Aorta (tissue), 5 donors: ENCODE measurements at regions not wholly inside any gene's neighbourhood (a gene's known extent, or its start where the extent isn't known, plus 50 kb on each side); places are given as distances from the start of the nearest gene placed in this dataset.
"Not testable (repeated sequence)": the region's sequence is repeated elsewhere in the genome, so short reads cannot be mapped to it uniquely, and the experiment has no call there.

ENCODE experiments used
- ATAC-seq: fragments of 200-7000 bp; cut with Tn5 transposase; one replicate; pipeline ENCODE4 v1.9.1; 2022; ENCODE audit warnings: moderate library complexity; ENCODE audit not compliant: low FRiP score
- DNase-seq, 2 donors: peaks; one replicate each; pipeline ENCODE4 v3.0.0-alpha.2; 2020
- H3K27ac ChIP-seq, 2 donors: one replicate each; pipeline ENCODE4 v1.5.1; 2013; ENCODE audit warnings: low read length in 2 of 2, mild to moderate bottlenecking in 2 of 2, moderate library complexity in 2 of 2, control low read depth in 1 of 2, inconsistent platforms in 1 of 2, low read depth in 1 of 2
- H3K27me3 ChIP-seq, 2 donors: one replicate each; pipeline ENCODE4 v1.6.1; 2013; ENCODE audit warnings: control low read depth in 1 of 2, low read length in 1 of 2, mild to moderate bottlenecking in 1 of 2, moderate library complexity in 1 of 2; ENCODE audit not compliant: insufficient read depth in 2 of 2, control insufficient read depth in 1 of 2
- H3K36me3 ChIP-seq, 2 donors: one replicate each; pipeline ENCODE4 v1.6.1; 2013; ENCODE audit warnings: control low read depth in 1 of 2, low read length in 1 of 2, mild to moderate bottlenecking in 1 of 2; ENCODE audit not compliant: insufficient read depth in 2 of 2, control insufficient read depth in 1 of 2
- H3K4me1 ChIP-seq, 2 donors: one replicate each; pipeline ENCODE4 v1.6.1; 2013; ENCODE audit warnings: low read length in 2 of 2, control low read depth in 1 of 2, mild to moderate bottlenecking in 1 of 2, moderate library complexity in 1 of 2; ENCODE audit not compliant: insufficient read depth in 2 of 2, control insufficient read depth in 1 of 2
- H3K4me3 ChIP-seq, 2 donors: one replicate each; pipeline ENCODE4 v1.5.1; 2013; ENCODE audit warnings: low read length in 2 of 2, control low read depth in 1 of 2, mild to moderate bottlenecking in 1 of 2
- H3K9me3 ChIP-seq: one replicate; pipeline ENCODE4 v1.6.1; 2013; ENCODE audit warnings: mild to moderate bottlenecking, low read length; ENCODE audit not compliant: control insufficient read depth
- WGBS, 2 donors: extraction: QIAGEN DNeasy Blood & Tissue Kit; methylation state at CpG; one replicate each; pipeline ENCODE4 v1.1.7; 2013; 5-methylcytosine and 5-hydroxymethylcytosine counted together
- intact Hi-C, 2 donors: fragments of 100-400 bp; cut with DNase I; formaldehyde crosslinking; loops; one replicate each; pipeline versions ENCODE4 v1.14.2 to v1.15.0; 2022
- donor health status: healthy with polysubstance abuse.
- donor health status: Bipolar disorder and iron deficiency.
- donor health status: DM: no; HTN: no; CAD: no.
- donor health status: DM: no; HTN: no; CAD: no.
- donor health status: DM: yes; HTN: yes; CAD: no.

DNA sequence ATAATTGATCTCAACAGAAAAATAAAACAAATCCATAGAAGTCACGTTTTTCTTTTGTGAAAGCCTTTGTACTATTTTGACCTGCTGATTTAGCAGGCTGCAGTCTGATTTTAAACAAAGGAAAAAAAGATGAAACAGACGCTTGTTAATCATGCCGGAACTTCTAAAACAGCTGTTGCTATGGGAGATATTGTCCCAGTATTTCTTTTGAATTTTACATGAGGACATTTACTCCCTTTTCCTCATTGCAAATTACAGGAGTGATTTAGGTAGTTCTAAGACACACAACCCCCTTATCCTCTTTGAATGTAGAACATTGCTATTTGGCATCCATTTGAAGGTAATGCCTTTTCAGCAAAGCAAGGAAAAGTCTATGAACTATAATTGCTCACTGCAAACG lies 416.1 kb downstream of the BCKDHB start:
- no peak for ATAC-seq
- H3K4me1 ChIP-seq, result peaks cover 0 to 6% of the 10 kb centered on the region in 2 donors
- intact Hi-C loops, result no loop called here
- WGBS, 2 donors, result 4 to 11% methylated on average over 4 of the region's 4 CpGs
- no peaks in the 10 kb centered on the region for H3K27me3 ChIP-seq
- H3K27ac ChIP-seq, result no peak overlapping the region
- no peaks in the 10 kb centered on the region for H3K36me3 ChIP-seq
- H3K9me3 ChIP-seq, result no peaks in the 10 kb centered on the region
- DNase-seq, result no peak
- no peak overlapping the region for H3K4me3 ChIP-seq

DNA sequence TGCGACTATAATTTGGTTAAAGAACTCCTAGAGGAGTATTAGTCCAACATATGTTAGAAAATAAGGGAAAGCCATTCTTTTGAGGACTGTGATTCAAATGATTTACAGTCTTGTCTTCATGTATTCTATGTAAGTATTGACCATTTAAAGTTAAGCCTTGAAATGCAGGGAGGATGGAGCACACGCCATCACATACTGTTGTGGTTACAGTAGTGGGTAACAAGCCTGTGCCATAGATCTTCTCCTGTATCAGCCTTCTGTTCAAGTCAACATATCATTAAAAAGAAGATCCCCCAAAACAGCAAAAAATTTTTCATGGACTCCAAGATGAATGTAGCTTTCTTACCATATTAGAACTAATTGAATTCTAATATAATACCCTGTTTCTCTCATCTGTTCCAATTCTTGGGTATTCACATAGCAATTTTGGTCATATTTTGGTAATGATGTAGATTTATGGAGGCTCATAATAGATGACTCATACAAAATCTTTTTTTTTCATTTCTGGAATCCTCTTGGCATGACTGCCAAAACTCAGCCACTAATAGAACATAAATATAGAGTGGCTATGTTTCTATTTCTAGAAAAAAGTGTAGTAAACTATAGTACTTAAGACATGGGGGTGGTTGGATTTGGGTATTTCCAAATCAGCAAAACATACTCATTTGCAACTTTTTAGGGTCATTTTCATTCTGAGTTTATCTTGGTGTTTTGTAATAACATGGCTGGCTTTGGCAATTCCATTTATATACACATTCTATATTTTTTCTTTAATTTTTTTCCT lies 413.5 kb downstream of the BCKDHB start:
- Histone ChIP-seq H3K27me3 (no peaks in the 10 kb centered on the region), H3K4me1 (peaks cover 0 to 6% of the 10 kb centered on the region in 2 donors), H3K9me3 (no peaks in the 10 kb centered on the region), H3K27ac (no peak overlapping the region), H3K36me3 (no peaks in the 10 kb centered on the region), H3K4me3 (no peak overlapping the region)
- DNase-seq (no peak), ATAC-seq (no peak)
- 82 to 94% methylated on average over 2 of the region's 2 CpGs for WGBS, 2 donors
- intact Hi-C loops, result no loop called here

DNA sequence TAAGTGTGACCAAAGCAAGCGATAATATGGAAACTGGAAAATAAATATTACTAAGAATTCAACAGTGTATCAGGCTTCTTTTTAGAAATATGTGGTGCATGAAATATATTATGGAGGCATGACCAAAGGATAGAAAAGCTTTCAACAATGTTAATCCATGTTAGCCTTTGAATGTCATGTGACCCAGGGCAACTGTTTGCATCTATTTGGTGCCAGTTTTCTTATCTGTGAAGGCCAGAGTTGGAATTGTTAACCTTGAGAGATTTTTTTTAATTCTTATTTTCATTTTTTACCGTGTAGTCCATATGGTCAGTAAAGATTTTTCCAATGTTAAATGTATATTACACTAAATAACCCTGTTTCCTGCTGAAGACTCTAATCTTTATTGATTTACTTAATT lies 411.1 kb downstream of the BCKDHB start:
- DNase-seq (no peak), ATAC-seq (no peak)
- Histone ChIP-seq H3K4me3 (no peak overlapping the region), H3K4me1 (no peaks in the 10 kb centered on the region), H3K27ac (no peak overlapping the region), H3K36me3 (no peaks in the 10 kb centered on the region), H3K9me3 (no peaks in the 10 kb centered on the region), H3K27me3 (no peaks in the 10 kb centered on the region)
- intact Hi-C loops, result no loop called here
- WGBS, 2 donors, result 82 to 90% methylated on average over 2 of the region's 2 CpGs

DNA sequence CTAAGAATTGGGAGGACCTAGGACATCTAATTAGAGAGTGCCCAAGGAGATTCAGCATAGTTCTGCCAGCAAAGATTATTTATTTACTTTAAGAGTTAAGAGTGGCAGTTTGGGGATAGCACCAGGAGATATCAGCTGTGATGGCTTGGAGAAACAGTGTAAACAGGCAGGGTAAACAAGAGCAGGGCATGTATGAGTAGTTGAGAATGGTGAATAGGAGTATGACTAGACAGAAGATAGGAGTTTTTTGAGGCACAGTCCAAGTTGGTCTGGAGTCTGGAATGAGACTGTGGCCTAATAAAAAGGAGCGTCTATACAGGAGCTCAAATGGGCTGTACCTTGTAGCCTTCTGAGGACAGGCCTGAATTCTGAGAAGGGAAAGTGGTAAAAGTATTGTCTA lies 404.1 kb downstream of the BCKDHB start:
- H3K36me3 ChIP-seq, H3K27me3 ChIP-seq, DNase-seq, ATAC-seq, intact Hi-C loops, H3K4me1 ChIP-seq, H3K27ac ChIP-seq, H3K9me3 ChIP-seq, H3K4me3 ChIP-seq: not testable (repeated sequence)
- 96 to 97% methylated on average over 1 of the region's 1 CpG for WGBS, 2 donors

DNA sequence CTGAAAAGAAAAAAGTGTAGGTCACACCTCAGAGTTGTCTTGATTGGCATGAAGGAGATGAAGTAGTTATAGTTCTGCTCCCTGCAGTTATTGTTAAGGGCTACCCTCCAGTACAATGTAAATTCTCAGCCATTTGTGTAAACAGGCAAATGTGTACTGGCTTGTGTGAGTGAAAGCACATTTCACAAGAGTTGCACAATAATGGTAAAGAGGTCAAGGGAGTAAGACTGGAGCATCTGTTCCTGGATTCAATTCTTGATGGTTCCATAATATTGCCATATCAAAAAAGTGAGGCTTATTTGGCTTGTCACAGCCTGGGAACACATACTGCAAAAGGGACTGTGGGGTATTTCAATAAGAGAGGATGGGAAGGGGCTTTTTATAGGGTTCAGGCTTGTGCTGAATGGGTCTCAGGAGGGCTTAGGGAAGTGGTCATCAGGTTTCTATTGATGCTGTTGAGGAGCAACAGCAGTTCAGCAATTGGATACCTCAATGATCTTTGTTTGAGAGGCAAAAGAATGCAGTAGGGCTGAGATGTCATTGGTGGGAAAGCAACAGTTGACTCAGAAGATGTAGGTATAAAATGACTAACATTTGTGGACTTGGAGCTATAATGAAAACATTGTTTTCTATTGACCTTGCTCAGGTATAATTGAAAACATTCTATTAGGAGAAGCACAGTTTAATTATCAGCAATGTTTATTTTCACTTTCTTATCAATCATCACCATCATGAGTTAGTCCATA lies 402.6 kb downstream of the BCKDHB start:
- Histone ChIP-seq H3K36me3 (no peaks in the 10 kb centered on the region), H3K9me3 (no peaks in the 10 kb centered on the region), H3K4me3 (no peak overlapping the region), H3K27ac (no peak overlapping the region), H3K4me1 (no peaks in the 10 kb centered on the region), H3K27me3 (no peaks in the 10 kb centered on the region)
- ATAC-seq, result no peak
- intact Hi-C loops, result no loop called here
- no peak for DNase-seq

DNA sequence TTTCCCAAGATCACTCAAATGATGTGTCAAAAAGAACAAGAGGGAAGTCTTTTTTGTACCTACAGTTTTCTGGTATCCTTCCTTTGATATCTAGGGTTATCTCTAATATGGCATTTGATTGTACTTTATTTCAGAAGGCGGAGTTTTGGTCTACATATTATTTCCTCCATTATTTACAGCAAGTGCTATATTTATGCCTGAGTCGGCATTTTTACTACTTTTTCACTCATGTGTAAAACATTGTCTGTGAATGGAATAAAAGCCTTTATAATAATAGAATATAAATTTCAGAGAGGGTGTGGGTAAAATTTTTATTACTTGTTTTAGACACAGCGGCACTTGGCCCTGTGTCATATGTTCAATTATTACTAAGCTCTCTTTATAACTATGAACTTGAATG lies 398.4 kb downstream of the BCKDHB start:
- 79 to 87% methylated on average over 3 of the region's 3 CpGs for WGBS, 2 donors
- Histone ChIP-seq H3K4me3 (no peak overlapping the region), H3K36me3 (no peaks in the 10 kb centered on the region), H3K4me1 (no peaks in the 10 kb centered on the region), H3K27ac (no peak overlapping the region), H3K27me3 (no peaks in the 10 kb centered on the region), H3K9me3 (no peaks in the 10 kb centered on the region)
- intact Hi-C loops, result no loop called here
- DNase-seq, result no peak
- no peak for ATAC-seq

DNA sequence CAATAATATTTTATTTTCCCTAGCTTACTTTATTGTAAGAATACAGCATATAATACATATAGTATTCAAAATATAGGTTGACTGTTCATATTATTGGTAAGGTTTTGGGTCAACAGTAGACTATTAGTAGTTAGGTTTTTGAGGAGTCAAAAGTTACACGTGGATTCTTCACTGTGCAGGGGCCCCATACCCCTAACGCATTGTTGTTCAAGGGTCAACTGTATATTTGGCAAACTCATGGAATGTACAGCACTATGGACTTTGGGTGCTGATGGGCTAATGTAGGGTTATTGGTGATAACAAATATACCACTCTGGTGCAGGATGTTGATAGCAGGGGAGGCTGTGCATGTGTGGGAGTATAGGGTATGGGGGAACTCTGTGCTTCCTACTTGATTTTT lies 397.2 kb downstream of the BCKDHB start:
- no peak for ATAC-seq
- Histone ChIP-seq H3K4me3 (no peak overlapping the region), H3K27ac (no peak overlapping the region), H3K27me3 (no peaks in the 10 kb centered on the region), H3K36me3 (no peaks in the 10 kb centered on the region), H3K9me3 (no peaks in the 10 kb centered on the region), H3K4me1 (no peaks in the 10 kb centered on the region)
- no peak for DNase-seq
- 87 to 93% methylated on average over 2 of the region's 2 CpGs for WGBS, 2 donors
- intact Hi-C loops, result no loop called here

DNA sequence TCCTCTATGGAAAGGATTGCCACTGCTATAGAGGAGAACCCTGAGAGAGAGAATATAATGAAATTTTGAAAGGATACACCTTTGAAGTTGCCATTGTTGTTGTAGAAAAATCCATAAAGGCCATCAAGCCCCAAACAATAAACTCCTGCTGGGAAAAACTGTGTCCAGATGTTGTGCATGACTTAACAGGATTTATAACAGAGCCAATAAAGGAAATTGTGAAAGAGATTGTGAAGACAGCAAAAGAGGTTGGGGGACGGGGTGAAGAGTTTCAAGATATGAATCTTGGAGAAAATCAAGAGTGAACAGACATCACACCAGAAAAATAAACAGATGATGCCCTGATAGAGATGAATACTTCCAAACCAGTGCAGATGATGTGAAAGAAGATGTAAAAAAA lies 396.4 kb downstream of the BCKDHB start:
- Histone ChIP-seq H3K4me3 (no peak overlapping the region), H3K9me3 (no peaks in the 10 kb centered on the region), H3K27me3 (no peaks in the 10 kb centered on the region), H3K27ac (no peak overlapping the region), H3K36me3 (no peaks in the 10 kb centered on the region), H3K4me1 (no peaks in the 10 kb centered on the region)
- DNase-seq (no peak), ATAC-seq (no peak)
- 83 to 91% methylated on average over 1 of the region's 1 CpG for WGBS, 2 donors
- intact Hi-C loops, result no loop called here

DNA sequence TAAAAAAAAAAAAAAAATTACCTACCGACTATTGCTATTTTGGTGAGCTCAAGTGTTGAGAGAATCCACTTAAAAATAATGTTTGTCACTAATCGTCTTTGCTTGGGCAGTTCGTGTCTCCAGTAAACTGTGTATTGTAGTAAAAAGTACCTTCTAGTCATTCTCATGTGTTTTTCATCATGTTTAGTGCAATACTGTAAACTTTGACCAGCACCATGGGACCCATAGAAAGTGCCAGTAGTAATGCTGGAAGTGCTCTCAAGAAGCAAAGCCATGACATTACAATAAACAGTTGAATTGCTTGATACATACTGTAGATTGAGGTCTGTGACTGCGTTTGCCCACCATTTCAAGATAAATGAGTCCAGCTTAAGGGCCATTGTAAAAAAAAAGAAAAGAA lies 395.2 kb downstream of the BCKDHB start:
- 87 to 90% methylated on average over 4 of the region's 4 CpGs for WGBS, 2 donors
- no peak overlapping the region for H3K27ac ChIP-seq
- DNase-seq, result no peak
- no peak overlapping the region for H3K4me3 ChIP-seq
- ATAC-seq, result no peak
- no peaks in the 10 kb centered on the region for H3K4me1 ChIP-seq
- intact Hi-C loops, result no loop called here
- H3K27me3 ChIP-seq, result no peaks in the 10 kb centered on the region
- no peaks in the 10 kb centered on the region for H3K9me3 ChIP-seq
- H3K36me3 ChIP-seq, result no peaks in the 10 kb centered on the region
